22Rv1 (cell line): ENCODE measurements at regions not wholly inside any gene's neighbourhood (a gene's known extent, or its start where the extent isn't known, plus 50 kb on each side); places are given as distances from the start of the nearest gene placed in this dataset.

Experiments
- ZFX ChIP-seq: fragments of 450-650 bp; IDR thresholded peaks from 2 replicates; pipeline ENCODE4 v1.6.1; 2017; ENCODE audit warnings: antibody characterized with exemption, borderline replicate concordance
- TF ChIP-seq, protein P1 (sequence below): fragments of 450-650 bp; IDR thresholded peaks from 2 replicates; pipeline ENCODE4 v1.5.1; 2017; ENCODE audit warnings: mild to moderate bottlenecking

DNA sequence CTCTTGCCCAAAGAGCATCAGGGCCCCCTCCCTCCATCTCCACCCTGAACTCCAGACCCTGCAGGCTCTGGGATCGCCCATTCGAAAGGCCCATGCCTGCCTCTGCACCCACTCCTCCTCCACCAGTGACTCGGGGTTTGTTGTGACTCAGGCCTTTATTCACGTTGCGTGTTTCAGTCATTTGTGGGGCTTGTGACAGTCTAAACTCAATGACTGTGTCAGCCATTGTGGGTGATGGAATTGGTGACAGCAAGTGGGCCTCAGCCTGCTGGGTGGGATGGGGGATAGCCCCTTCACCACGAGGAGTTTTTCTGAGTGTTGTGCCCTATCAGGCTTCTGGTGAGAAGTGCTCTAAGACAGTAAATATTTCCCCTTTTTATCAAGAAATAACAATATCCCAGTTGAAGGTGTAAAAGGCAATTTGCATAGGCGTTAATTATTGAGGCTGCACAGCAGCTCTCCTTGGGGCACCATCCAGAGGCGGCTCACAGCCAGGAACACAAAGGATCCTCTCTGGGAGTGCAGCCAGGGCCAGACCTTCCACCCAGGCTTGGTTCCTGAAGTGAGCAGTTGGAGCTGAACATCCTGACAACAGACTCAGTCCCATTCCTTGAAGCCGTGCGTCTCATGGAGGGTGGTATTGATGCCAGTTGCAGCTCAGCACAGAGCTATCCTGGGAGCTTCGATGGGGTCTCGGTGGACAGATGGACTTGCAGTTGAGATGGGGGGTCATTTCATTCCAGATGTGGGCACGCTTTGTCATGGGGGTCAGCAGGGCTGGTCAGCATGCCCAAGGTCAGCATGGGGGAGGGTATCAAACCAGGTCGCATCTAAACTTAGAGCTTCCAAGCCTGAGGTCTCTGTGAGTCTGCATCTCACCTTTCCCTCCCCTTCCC, 135.6 kb upstream of the CACNA1E start:
- TF ChIP-seq, protein P1, sequence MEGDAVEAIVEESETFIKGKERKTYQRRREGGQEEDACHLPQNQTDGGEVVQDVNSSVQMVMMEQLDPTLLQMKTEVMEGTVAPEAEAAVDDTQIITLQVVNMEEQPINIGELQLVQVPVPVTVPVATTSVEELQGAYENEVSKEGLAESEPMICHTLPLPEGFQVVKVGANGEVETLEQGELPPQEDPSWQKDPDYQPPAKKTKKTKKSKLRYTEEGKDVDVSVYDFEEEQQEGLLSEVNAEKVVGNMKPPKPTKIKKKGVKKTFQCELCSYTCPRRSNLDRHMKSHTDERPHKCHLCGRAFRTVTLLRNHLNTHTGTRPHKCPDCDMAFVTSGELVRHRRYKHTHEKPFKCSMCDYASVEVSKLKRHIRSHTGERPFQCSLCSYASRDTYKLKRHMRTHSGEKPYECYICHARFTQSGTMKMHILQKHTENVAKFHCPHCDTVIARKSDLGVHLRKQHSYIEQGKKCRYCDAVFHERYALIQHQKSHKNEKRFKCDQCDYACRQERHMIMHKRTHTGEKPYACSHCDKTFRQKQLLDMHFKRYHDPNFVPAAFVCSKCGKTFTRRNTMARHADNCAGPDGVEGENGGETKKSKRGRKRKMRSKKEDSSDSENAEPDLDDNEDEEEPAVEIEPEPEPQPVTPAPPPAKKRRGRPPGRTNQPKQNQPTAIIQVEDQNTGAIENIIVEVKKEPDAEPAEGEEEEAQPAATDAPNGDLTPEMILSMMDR = no peak
- TF ChIP-seq ZFX = no peak
